ENCODE measurements at regions not wholly inside any gene's neighbourhood (a gene's known extent, or its start where the extent isn't known, plus 50 kb on each side); places are given as distances from the start of the nearest gene placed in this dataset.

DNA sequence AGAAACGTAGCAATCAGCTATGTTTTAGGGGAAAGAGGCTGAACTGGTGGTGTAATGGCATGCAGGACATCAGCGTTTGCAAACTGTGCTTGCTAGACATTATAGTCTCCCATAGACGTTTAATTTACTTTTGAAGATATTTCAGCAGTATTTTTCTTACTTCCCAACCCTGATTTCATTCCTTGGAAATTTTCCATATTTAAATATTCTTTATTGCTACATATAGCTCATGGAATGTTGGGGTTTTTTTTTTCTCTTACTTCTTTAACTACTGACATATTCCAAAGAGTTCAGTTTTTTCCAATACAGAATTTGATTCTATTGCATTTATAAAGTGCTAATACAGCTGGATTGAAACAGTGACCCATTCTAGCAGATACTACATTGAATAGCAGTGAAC lies 694.4 kb upstream of the CITED2 start:
- no peak overlapping the region for H3K27ac ChIP-seq (ENCODE audit: insufficient read depth, low read length, poor library complexity, severe bottlenecking)

DNA sequence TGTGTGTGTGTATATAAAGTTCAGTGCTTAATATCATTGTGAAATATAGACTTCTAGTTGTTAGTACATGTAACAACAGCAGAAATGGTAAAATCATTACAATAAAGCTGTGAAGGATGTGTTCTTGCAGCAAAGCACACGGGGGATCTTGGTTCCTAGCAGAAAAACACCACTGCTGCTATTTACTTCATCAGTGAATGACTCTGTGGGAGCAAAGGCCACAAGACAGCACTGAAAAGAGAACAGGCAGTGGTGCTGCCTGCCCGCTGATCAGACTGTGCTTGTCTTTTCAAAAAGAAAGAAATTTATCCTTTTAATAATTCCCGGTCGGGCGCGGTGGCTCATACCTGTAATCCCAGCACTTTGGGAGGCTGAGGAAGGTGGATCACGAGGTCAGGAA lies 689.9 kb upstream of the CITED2 start:
- no peak for DNase-seq
- H3K4me1 ChIP-seq (ENCODE audit: control insufficient read depth, insufficient read depth, low read length, poor library complexity, severe bottlenecking), result no peaks in the 10 kb centered on the region
- no peak overlapping the region for H3K27ac ChIP-seq (ENCODE audit: insufficient read depth, low read length, poor library complexity, severe bottlenecking)
- no peaks in the 10 kb centered on the region for H3K36me3 ChIP-seq (ENCODE audit: control insufficient read depth, insufficient read depth, low read length)
- H3K4me3 ChIP-seq (ENCODE audit: insufficient read depth, low read depth, low read length, poor library complexity, severe bottlenecking), result no peak overlapping the region
- no peaks in the 10 kb centered on the region for H3K9me3 ChIP-seq (ENCODE audit: control insufficient read depth, low read length)
- no peaks in the 10 kb centered on the region for H3K27me3 ChIP-seq (replicated peaks; ENCODE audit: control insufficient read depth, insufficient read depth, low read length, poor library complexity, severe bottlenecking)

More for the DNA sequence above, 694.4 kb upstream of the CITED2 start:
- Histone ChIP-seq H3K4me3 (ENCODE audit: insufficient read depth, low read depth, low read length, poor library complexity, severe bottlenecking) (no peak overlapping the region), H3K36me3 (ENCODE audit: control insufficient read depth, insufficient read depth, low read length) (no peaks in the 10 kb centered on the region), H3K4me1 (ENCODE audit: control insufficient read depth, insufficient read depth, low read length, poor library complexity, severe bottlenecking) (no peaks in the 10 kb centered on the region), H3K9me3 (ENCODE audit: control insufficient read depth, low read length) (no peaks in the 10 kb centered on the region), H3K27me3 (replicated peaks; ENCODE audit: control insufficient read depth, insufficient read depth, low read length, poor library complexity, severe bottlenecking) (no peaks in the 10 kb centered on the region)
- no peak for DNase-seq

DNA sequence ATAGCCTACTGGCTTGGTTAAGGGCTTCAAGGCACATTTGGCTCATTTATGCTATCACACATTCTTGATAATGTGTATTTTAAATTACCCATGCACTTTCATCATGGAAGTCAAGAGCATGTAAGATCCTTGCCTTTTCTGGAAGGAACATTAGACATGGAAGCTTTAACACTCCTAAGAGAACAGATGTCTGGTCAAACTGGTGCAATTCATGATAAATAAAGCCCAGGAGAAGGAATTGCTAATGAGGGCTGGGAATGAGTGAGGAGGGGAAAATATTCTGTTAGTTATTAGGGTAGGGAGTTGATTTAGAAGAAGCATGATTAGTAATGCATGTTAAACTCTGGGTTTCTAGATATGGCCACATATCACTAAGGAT lies 688.6 kb upstream of the CITED2 start:
- H3K27ac ChIP-seq (ENCODE audit: insufficient read depth, low read length, poor library complexity, severe bottlenecking), result no peak overlapping the region
- no peaks in the 10 kb centered on the region for H3K4me1 ChIP-seq (ENCODE audit: control insufficient read depth, insufficient read depth, low read length, poor library complexity, severe bottlenecking)
- no peak for DNase-seq

DNA sequence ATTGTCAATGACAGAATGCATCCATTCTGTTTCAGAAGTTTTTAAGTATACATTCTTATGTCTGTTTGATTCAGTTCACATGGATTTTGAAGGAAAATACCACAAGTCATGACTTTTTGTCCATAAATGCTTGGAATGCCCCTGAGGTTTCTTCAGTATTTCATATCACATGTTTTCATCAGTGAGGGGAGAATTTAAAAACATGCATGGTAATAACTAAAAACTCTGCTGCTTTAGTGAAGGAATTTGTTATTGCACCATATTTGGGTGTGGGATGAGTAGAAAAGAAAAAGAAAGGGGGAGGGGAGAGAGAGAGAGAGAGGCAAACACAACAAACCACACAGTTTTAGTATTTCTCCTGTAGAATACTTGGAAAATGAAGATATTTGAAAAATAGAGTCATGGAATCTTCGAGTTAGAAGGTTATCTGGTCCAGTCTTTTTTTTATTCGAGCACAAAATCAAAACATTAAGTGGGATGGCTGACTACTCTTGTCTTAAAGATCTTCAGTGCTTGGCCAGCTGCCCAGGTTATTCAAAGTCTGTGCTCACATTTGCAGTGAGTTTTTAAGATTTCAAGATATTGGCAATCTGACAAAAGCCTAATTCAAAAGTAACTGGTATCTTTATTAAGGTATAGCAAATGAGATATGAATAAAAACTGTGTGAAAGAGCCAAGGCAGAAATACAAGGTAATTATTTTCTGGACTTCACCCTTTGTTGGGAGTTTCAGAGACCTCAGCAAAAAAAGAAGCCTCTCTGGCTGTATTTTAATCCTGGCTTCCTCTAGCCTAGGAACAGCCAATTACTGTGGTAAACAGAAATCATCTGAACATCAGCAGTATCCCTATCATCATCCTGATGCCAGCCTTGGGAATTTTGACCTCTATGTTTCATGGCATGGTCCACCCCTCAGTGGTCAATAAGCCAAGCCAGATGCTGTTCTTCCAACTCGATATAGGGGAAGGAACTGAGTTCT lies 687.9 kb upstream of the CITED2 start:
- no peaks in the 10 kb centered on the region for H3K4me1 ChIP-seq (ENCODE audit: control insufficient read depth, insufficient read depth, low read length, poor library complexity, severe bottlenecking)
- H3K36me3 ChIP-seq (ENCODE audit: control insufficient read depth, insufficient read depth, low read length), result no peaks in the 10 kb centered on the region
- H3K27ac ChIP-seq (ENCODE audit: insufficient read depth, low read length, poor library complexity, severe bottlenecking), result no peak overlapping the region
- no peak overlapping the region for H3K4me3 ChIP-seq (ENCODE audit: insufficient read depth, low read depth, low read length, poor library complexity, severe bottlenecking)
- DNase-seq, result no peak
- no peaks in the 10 kb centered on the region for H3K9me3 ChIP-seq (ENCODE audit: control insufficient read depth, low read length)
- no peaks in the 10 kb centered on the region for H3K27me3 ChIP-seq (replicated peaks; ENCODE audit: control insufficient read depth, insufficient read depth, low read length, poor library complexity, severe bottlenecking)

More for the DNA sequence above, 688.6 kb upstream of the CITED2 start:
- H3K4me3 ChIP-seq (ENCODE audit: insufficient read depth, low read depth, low read length, poor library complexity, severe bottlenecking), result no peak overlapping the region
- no peaks in the 10 kb centered on the region for H3K27me3 ChIP-seq (replicated peaks; ENCODE audit: control insufficient read depth, insufficient read depth, low read length, poor library complexity, severe bottlenecking)
- no peaks in the 10 kb centered on the region for H3K9me3 ChIP-seq (ENCODE audit: control insufficient read depth, low read length)
- H3K36me3 ChIP-seq (ENCODE audit: control insufficient read depth, insufficient read depth, low read length), result no peaks in the 10 kb centered on the region

DNA sequence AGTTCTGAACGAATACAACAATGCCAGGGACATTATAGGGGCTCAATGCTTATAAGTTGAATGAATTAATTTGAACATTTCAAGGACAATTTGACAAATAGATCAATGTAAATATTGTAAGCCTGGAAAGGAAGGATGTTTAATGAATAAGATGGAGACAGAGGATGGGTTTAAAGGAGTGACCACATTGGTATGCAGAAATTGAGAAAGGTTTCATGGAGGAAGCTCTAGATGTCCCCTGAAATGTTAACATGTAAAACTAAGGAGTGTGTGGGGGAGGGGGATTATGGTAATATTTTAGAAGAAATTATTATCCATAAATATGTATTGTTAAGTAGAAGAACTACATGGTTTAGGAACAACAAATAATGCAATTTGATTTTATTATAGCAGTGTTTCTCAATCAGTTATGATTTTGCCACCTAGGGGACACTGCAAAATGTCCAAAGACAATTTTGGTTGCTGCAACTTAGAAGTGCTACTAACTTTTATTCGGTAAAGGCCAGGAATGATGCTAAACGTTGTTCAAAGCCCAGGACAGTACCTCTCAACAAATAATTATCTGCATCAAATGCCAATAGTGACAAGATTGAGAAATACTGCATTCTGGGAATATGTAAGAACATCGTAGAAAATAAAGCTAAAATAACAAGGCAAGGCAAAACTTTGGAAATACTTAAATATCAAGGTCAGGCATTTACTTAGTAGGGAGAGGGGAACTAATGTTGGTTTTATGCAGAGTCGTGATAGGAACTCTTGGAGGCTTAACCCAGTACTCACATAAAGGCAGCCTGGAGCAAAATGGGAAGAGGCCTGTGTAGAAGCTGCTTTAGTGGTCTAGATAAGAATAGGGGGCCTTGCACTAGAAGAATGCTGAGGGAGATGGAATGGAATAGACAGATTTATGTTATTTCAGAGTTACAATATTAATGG lies 686.9 kb upstream of the CITED2 start:
- DNase-seq, result no peak
- Histone ChIP-seq H3K4me3 (ENCODE audit: insufficient read depth, low read depth, low read length, poor library complexity, severe bottlenecking) (no peak overlapping the region), H3K27ac (ENCODE audit: insufficient read depth, low read length, poor library complexity, severe bottlenecking) (no peak overlapping the region), H3K27me3 (replicated peaks; ENCODE audit: control insufficient read depth, insufficient read depth, low read length, poor library complexity, severe bottlenecking) (no peaks in the 10 kb centered on the region), H3K9me3 (ENCODE audit: control insufficient read depth, low read length) (no peaks in the 10 kb centered on the region), H3K4me1 (ENCODE audit: control insufficient read depth, insufficient read depth, low read length, poor library complexity, severe bottlenecking) (no peaks in the 10 kb centered on the region), H3K36me3 (ENCODE audit: control insufficient read depth, insufficient read depth, low read length) (no peaks in the 10 kb centered on the region)

DNA sequence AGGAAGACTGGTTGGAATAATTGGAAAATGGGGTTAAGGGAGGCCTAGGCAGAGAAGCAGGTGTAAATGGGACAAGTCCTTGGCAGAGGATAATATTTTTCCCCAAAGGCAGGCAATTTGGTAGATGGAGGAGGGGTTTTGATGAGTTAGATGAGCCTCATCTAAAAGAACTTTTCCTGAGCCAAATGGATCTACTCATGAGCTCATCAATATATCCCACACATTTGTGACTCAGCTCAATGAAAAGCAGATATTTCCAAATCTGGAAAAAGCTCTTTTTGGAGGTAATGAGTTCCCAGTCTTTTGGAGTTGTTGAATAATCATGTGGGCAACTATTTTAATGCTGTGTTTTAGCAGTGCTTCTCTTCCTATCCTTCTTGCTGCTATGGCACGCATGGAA lies 685.5 kb upstream of the CITED2 start:
- Histone ChIP-seq H3K27me3 (replicated peaks; ENCODE audit: control insufficient read depth, insufficient read depth, low read length, poor library complexity, severe bottlenecking) (no peaks in the 10 kb centered on the region), H3K36me3 (ENCODE audit: control insufficient read depth, insufficient read depth, low read length) (no peaks in the 10 kb centered on the region), H3K4me1 (ENCODE audit: control insufficient read depth, insufficient read depth, low read length, poor library complexity, severe bottlenecking) (no peaks in the 10 kb centered on the region), H3K27ac (ENCODE audit: insufficient read depth, low read length, poor library complexity, severe bottlenecking) (no peak overlapping the region), H3K9me3 (ENCODE audit: control insufficient read depth, low read length) (no peaks in the 10 kb centered on the region), H3K4me3 (ENCODE audit: insufficient read depth, low read depth, low read length, poor library complexity, severe bottlenecking) (no peak overlapping the region)
- no peak for DNase-seq

DNA sequence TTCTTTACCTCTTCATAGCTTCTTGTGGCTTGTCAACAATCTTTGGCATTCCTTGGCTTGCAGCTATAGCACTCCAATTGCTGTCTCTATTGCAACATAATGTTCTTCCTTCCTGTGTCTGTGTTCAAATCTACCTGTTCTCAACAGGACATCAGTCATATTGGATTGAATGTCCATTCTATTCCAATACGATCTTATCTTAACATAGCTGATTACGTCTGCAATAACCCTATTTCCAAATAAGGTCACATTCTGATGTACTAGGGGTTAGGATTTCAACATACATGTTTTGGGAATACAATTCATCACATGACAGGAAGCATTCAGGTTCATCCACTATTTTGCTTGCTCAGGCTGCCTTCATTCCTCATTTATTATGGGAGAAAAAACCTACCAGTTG lies 684.4 kb upstream of the CITED2 start:
- no peak for DNase-seq
- Histone ChIP-seq H3K36me3 (ENCODE audit: control insufficient read depth, insufficient read depth, low read length) (no peaks in the 10 kb centered on the region), H3K4me1 (ENCODE audit: control insufficient read depth, insufficient read depth, low read length, poor library complexity, severe bottlenecking) (no peaks in the 10 kb centered on the region)

DNA sequence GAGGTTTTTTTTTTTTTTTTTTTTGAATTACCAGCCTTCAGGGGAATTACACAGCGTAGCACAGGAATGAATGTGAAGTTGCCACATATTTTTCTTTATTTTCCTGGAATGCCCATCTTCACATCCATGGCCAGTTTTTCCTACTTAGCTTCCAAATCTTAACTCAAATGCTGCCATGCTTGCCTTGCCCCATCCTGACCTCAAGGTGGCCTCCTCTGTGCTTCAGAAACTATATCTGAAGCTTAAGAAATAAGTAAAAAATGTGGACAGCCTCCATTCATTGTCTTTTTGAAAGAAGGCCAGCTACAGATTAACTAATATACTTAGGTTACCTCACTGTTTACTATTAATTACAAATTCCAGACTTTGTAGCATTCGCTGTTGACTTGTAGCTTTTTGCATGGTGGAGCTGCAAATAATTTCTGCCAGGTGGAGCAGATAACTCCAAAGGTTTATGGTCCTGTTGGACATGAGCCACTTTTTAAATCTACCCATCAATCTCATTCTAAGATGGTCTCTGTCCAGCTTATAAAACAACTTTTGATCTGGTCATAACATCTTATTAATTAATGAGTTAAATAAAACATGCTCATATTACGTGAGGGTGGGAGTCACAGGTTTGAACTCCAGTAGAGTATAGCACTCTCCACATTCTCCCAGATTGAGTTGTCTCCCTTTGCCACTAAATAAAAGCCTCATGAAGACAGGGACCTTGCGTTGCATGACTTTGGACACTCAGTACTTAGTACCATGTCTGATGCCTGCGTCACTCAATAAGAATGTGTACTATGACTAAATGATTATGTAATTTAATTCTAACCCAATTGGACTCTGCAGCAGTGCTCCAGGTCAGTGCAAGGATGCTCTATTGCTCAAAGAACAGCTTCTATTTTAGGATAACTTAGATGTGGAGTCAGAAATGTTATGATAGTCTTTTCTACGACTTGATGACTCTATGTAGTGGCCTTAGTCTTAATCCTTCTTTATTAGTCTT lies 678.6 kb upstream of the CITED2 start:
- H3K36me3 ChIP-seq (ENCODE audit: control insufficient read depth, insufficient read depth, low read length), result no peaks in the 10 kb centered on the region
- H3K9me3 ChIP-seq (ENCODE audit: control insufficient read depth, low read length), result no peaks in the 10 kb centered on the region
- no peak overlapping the region for H3K27ac ChIP-seq (ENCODE audit: insufficient read depth, low read length, poor library complexity, severe bottlenecking)
- no peak for DNase-seq
- H3K27me3 ChIP-seq (replicated peaks; ENCODE audit: control insufficient read depth, insufficient read depth, low read length, poor library complexity, severe bottlenecking), result no peaks in the 10 kb centered on the region
- no peak overlapping the region for H3K4me3 ChIP-seq (ENCODE audit: insufficient read depth, low read depth, low read length, poor library complexity, severe bottlenecking)
- no peaks in the 10 kb centered on the region for H3K4me1 ChIP-seq (ENCODE audit: control insufficient read depth, insufficient read depth, low read length, poor library complexity, severe bottlenecking)

More for the DNA sequence above, 684.4 kb upstream of the CITED2 start:
- H3K4me3 ChIP-seq (ENCODE audit: insufficient read depth, low read depth, low read length, poor library complexity, severe bottlenecking), result no peak overlapping the region
- no peaks in the 10 kb centered on the region for H3K9me3 ChIP-seq (ENCODE audit: control insufficient read depth, low read length)
- no peaks in the 10 kb centered on the region for H3K27me3 ChIP-seq (replicated peaks; ENCODE audit: control insufficient read depth, insufficient read depth, low read length, poor library complexity, severe bottlenecking)
- H3K27ac ChIP-seq (ENCODE audit: insufficient read depth, low read length, poor library complexity, severe bottlenecking), result no peak overlapping the region

Data from effector memory CD4-positive, alpha-beta T cell (primary cell).